Karpas-422 (cell line): ENCODE measurements at regions not wholly inside any gene's neighbourhood (a gene's known extent, or its start where the extent isn't known, plus 50 kb on each side); places are given as distances from the start of the nearest gene placed in this dataset.

Source experiments
- DNase-seq: peaks from one replicate; pipeline ENCODE4 v3.0.0-alpha.2; 2015
- H2AFZ ChIP-seq: fragments of 200-600 bp; sonication (generic); 2 replicates; pipeline ENCODE4 v1.6.1; 2014; ENCODE audit warnings: antibody characterized with exemption, low read length, mixed read lengths
- H3K27ac ChIP-seq: fragments of 200-600 bp; sonication (generic); 2 replicates; pipeline ENCODE4 v1.5.1; 2014; ENCODE audit warnings: mild to moderate bottlenecking, low read length, moderate library complexity
- H3K27me3 ChIP-seq: fragments of 200-600 bp; sonication (generic); 2 replicates; pipeline ENCODE4 v1.6.1; 2014; ENCODE audit warnings: low read length, mixed read lengths
- H3K36me3 ChIP-seq: fragments of 200-600 bp; sonication (generic); 2 replicates; pipeline ENCODE4 v1.6.1; 2014; ENCODE audit warnings: low read length, mixed read lengths; ENCODE audit not compliant: insufficient read depth
- H3K4me1 ChIP-seq: fragments of 200-600 bp; sonication (generic); 2 replicates; pipeline ENCODE4 v1.6.1; 2014; ENCODE audit warnings: mild to moderate bottlenecking, low read length, mixed read lengths
- H3K4me2 ChIP-seq: fragments of 200-600 bp; sonication (generic); 2 replicates; pipeline ENCODE4 v1.6.1; 2014; ENCODE audit warnings: low read length, low read depth, mild to moderate bottlenecking; ENCODE audit not compliant: poor library complexity, severe bottlenecking
- H3K4me3 ChIP-seq: fragments of 200-600 bp; sonication (generic); 2 replicates; pipeline ENCODE4 v1.5.1; 2014; ENCODE audit warnings: mild to moderate bottlenecking, antibody characterized with exemption, low read length, mixed read lengths
- H3K79me2 ChIP-seq: fragments of 200-600 bp; sonication (generic); 2 replicates; pipeline ENCODE4 v1.6.1; 2014; ENCODE audit warnings: mild to moderate bottlenecking, low read length, mixed read lengths
- H3K9ac ChIP-seq: fragments of 200-600 bp; sonication (generic); 2 replicates; pipeline ENCODE4 v1.6.0; 2014; ENCODE audit warnings: low read length
- H3K9me2 ChIP-seq: fragments of 200-600 bp; sonication (generic), shearing (Covaris generic); replicated peaks from 2 replicates; pipeline ENCODE4 v1.6.0; 2014; ENCODE audit warnings: mild to moderate bottlenecking, low read length, moderate library complexity; ENCODE audit not compliant: insufficient read depth
- H3K9me3 ChIP-seq: fragments of 300-700, 200-600 bp; sonication (generic); 2 replicates; pipeline ENCODE4 v1.6.1; 2014; ENCODE audit warnings: low read length, mixed read lengths
- H4K20me1 ChIP-seq: fragments of 200-600 bp; sonication (generic); 2 replicates; pipeline ENCODE4 v1.6.1; 2014; ENCODE audit warnings: mild to moderate bottlenecking, antibody characterized with exemption, low read length, low read depth; ENCODE audit not compliant: insufficient read depth

- H3K79me2 ChIP-seq: no peaks in the 10 kb centered on the region
- H2AFZ ChIP-seq: no peak overlapping the region
- no peaks in the 10 kb centered on the region for H3K4me1 ChIP-seq
- H3K9me3 ChIP-seq: peaks cover 9% of the 10 kb centered on the region
- no peak overlapping the region for H3K27ac ChIP-seq
- DNase-seq: no peak
- H3K4me3 ChIP-seq: no peak overlapping the region
- H4K20me1 ChIP-seq: no peaks in the 10 kb centered on the region
- H3K9me2 ChIP-seq: no peaks in the 10 kb centered on the region
- no peak overlapping the region for H3K4me2 ChIP-seq
- H3K36me3 ChIP-seq: no peaks in the 10 kb centered on the region
- no peak overlapping the region for H3K9ac ChIP-seq
- H3K27me3 ChIP-seq: peaks cover 2% of the 10 kb centered on the region; the same call in 1 of the 2 replicates
Measured at GRCh38 chr22:27113641-27114040, 456.3 kb downstream of the MIAT start.

GRCh38 chr22:27114186-27114585, 456.8 kb downstream of the MIAT start:
- H3K4me1 ChIP-seq: no peaks in the 10 kb centered on the region
- H3K9me2 ChIP-seq: no peaks in the 10 kb centered on the region
- H3K36me3 ChIP-seq: no peaks in the 10 kb centered on the region
- H3K9me3 ChIP-seq: peaks cover 7% of the 10 kb centered on the region
- no peak overlapping the region for H2AFZ ChIP-seq
- DNase-seq: no peak
- H4K20me1 ChIP-seq: no peaks in the 10 kb centered on the region
- no peak overlapping the region for H3K4me2 ChIP-seq
- no peak overlapping the region for H3K9ac ChIP-seq
- peaks cover 2% of the 10 kb centered on the region; the same call in 1 of the 2 replicates for H3K27me3 ChIP-seq
- no peak overlapping the region for H3K27ac ChIP-seq
- H3K4me3 ChIP-seq: no peak overlapping the region
- H3K79me2 ChIP-seq: no peaks in the 10 kb centered on the region

GRCh38 chr22:27115410-27115809, 458.0 kb downstream of the MIAT start:
- H3K36me3 ChIP-seq: no peaks in the 10 kb centered on the region
- H3K9me3 ChIP-seq: no peaks in the 10 kb centered on the region
- no peak overlapping the region for H2AFZ ChIP-seq
- H3K27me3 ChIP-seq: peaks cover 2% of the 10 kb centered on the region; the same call in 1 of the 2 replicates
- H3K4me3 ChIP-seq: no peak overlapping the region
- H3K4me1 ChIP-seq: no peaks in the 10 kb centered on the region
- H3K79me2 ChIP-seq: no peaks in the 10 kb centered on the region
- no peaks in the 10 kb centered on the region for H4K20me1 ChIP-seq
- H3K27ac ChIP-seq: no peak overlapping the region
- H3K4me2 ChIP-seq: no peak overlapping the region
- H3K9ac ChIP-seq: no peak overlapping the region
- DNase-seq: no peak
- no peaks in the 10 kb centered on the region for H3K9me2 ChIP-seq

- H3K9me2 ChIP-seq: no peaks in the 10 kb centered on the region
- no peaks in the 10 kb centered on the region for H3K79me2 ChIP-seq
- no peaks in the 10 kb centered on the region for H3K36me3 ChIP-seq
- peaks cover 4% of the 10 kb centered on the region; the same call in 1 of the 2 replicates for H3K27me3 ChIP-seq
- no peak for DNase-seq
- H3K27ac ChIP-seq: no peak overlapping the region
- H3K4me1 ChIP-seq: no peaks in the 10 kb centered on the region
- H2AFZ ChIP-seq: no peak overlapping the region
- no peaks in the 10 kb centered on the region for H4K20me1 ChIP-seq
- H3K9ac ChIP-seq: no peak overlapping the region
- no peak overlapping the region for H3K4me2 ChIP-seq
- no peak overlapping the region for H3K4me3 ChIP-seq
- no peaks in the 10 kb centered on the region for H3K9me3 ChIP-seq
Measured at GRCh38 chr22:27115816-27116256, 458.4 kb downstream of the MIAT start.

- H2AFZ ChIP-seq: no peak overlapping the region
- H3K4me3 ChIP-seq: no peak overlapping the region
- H3K27ac ChIP-seq: no peak overlapping the region
- H3K79me2 ChIP-seq: no peaks in the 10 kb centered on the region
- H3K9me2 ChIP-seq: no peaks in the 10 kb centered on the region
- no peaks in the 10 kb centered on the region for H3K4me1 ChIP-seq
- peaks cover 4% of the 10 kb centered on the region; the same call in 1 of the 2 replicates for H3K27me3 ChIP-seq
- no peaks in the 10 kb centered on the region for H3K9me3 ChIP-seq
- no peak overlapping the region for H3K4me2 ChIP-seq
- no peaks in the 10 kb centered on the region for H3K36me3 ChIP-seq
- no peak overlapping the region for H3K9ac ChIP-seq
- H4K20me1 ChIP-seq: no peaks in the 10 kb centered on the region
- no peak for DNase-seq
Measured at GRCh38 chr22:27116312-27117086, 459.1 kb downstream of the MIAT start.

- no peak overlapping the region for H3K27ac ChIP-seq
- H3K9me2 ChIP-seq: no peaks in the 10 kb centered on the region
- no peak overlapping the region for H3K4me2 ChIP-seq
- H3K36me3 ChIP-seq: no peaks in the 10 kb centered on the region
- no peak for DNase-seq
- no peaks in the 10 kb centered on the region for H3K79me2 ChIP-seq
- no peak overlapping the region for H3K9ac ChIP-seq
- no peak overlapping the region for H2AFZ ChIP-seq
- no peaks in the 10 kb centered on the region for H4K20me1 ChIP-seq
- no peak overlapping the region for H3K4me3 ChIP-seq
- H3K27me3 ChIP-seq: peaks cover 4% of the 10 kb centered on the region; the same call in 1 of the 2 replicates
- H3K9me3 ChIP-seq: no peaks in the 10 kb centered on the region
- H3K4me1 ChIP-seq: peaks cover 7% of the 10 kb centered on the region
Measured at GRCh38 chr22:27120036-27120435, 462.6 kb downstream of the MIAT start.

- H3K27me3 ChIP-seq: peaks cover 4% of the 10 kb centered on the region; the same call in 1 of the 2 replicates
- no peaks in the 10 kb centered on the region for H3K36me3 ChIP-seq
- no peak overlapping the region for H3K9ac ChIP-seq
- no peak overlapping the region for H3K4me3 ChIP-seq
- H2AFZ ChIP-seq: no peak overlapping the region
- peaks cover 8% of the 10 kb centered on the region for H3K4me1 ChIP-seq
- no peak overlapping the region for H3K27ac ChIP-seq
- H3K9me3 ChIP-seq: no peaks in the 10 kb centered on the region
- H3K4me2 ChIP-seq: no peak overlapping the region
- no peak for DNase-seq
- H3K9me2 ChIP-seq: no peaks in the 10 kb centered on the region
- H4K20me1 ChIP-seq: no peaks in the 10 kb centered on the region
- H3K79me2 ChIP-seq: no peaks in the 10 kb centered on the region
Measured at GRCh38 chr22:27122574-27122973, 465.2 kb downstream of the MIAT start.

GRCh38 chr22:27123880-27124279, 466.5 kb downstream of the MIAT start:
- no peak overlapping the region for H3K9ac ChIP-seq
- no peaks in the 10 kb centered on the region for H4K20me1 ChIP-seq
- H3K4me1 ChIP-seq: peaks cover 12% of the 10 kb centered on the region
- H3K4me3 ChIP-seq: no peak overlapping the region
- peaks cover 2% of the 10 kb centered on the region; the same call in 1 of the 2 replicates for H3K27me3 ChIP-seq
- DNase-seq: no peak
- H3K4me2 ChIP-seq: no peak overlapping the region
- H3K27ac ChIP-seq: no peak overlapping the region
- H3K9me2 ChIP-seq: no peaks in the 10 kb centered on the region
- H3K79me2 ChIP-seq: no peaks in the 10 kb centered on the region
- no peak overlapping the region for H2AFZ ChIP-seq
- no peaks in the 10 kb centered on the region for H3K36me3 ChIP-seq
- H3K9me3 ChIP-seq: no peaks in the 10 kb centered on the region
